Gastroesophageal sphincter (tissue), 3 donors: ENCODE measurements at regions not wholly inside any gene's neighbourhood (a gene's known extent, or its start where the extent isn't known, plus 50 kb on each side); places are given as distances from the start of the nearest gene placed in this dataset.
"Not testable (repeated sequence)": the region's sequence is repeated elsewhere in the genome, so short reads cannot be mapped to it uniquely, and the experiment has no call there.

Experiments
- POLR2AphosphoS5 ChIP-seq: sonication (generic); formaldehyde crosslinking; IDR thresholded peaks from one replicate; pipeline ENCODE4 v1.6.1; 2017; ENCODE audit warnings: antibody characterized with exemption
- TF ChIP-seq, protein P1 (sequence below), 4 experiments: fragments of 200-600 bp in 2 of 4; fragments of 450-650 bp in 2 of 4; sonication (generic) in 1 of 4; IDR thresholded peaks; one replicate each; pipeline ENCODE4 v1.5.1; 2017 to 2019; ENCODE audit warnings: antibody characterized with exemption in 4 of 4, mild to moderate bottlenecking in 2 of 4, moderate library complexity in 2 of 4

DNA sequence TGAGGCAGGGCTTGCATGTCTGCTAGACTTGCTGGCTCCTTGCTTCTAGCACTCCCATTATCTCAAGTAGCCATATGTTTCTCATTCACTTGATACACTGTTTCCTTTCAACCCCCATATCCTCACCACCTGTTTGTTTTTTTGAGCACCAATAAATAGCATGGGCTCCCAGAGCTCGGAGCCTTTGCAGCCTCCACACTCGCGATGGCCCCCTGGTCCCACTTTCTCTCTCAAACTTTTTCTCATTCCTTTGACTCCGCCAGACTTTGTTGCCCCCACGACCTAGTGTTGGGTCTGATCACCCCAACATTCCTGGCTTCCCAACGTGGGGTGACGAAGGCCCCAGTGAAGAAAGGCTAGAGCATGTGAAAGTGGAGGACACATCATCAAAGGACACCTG lies 120.8 kb upstream of the TRIM24 start:
- TF ChIP-seq, protein P1, sequence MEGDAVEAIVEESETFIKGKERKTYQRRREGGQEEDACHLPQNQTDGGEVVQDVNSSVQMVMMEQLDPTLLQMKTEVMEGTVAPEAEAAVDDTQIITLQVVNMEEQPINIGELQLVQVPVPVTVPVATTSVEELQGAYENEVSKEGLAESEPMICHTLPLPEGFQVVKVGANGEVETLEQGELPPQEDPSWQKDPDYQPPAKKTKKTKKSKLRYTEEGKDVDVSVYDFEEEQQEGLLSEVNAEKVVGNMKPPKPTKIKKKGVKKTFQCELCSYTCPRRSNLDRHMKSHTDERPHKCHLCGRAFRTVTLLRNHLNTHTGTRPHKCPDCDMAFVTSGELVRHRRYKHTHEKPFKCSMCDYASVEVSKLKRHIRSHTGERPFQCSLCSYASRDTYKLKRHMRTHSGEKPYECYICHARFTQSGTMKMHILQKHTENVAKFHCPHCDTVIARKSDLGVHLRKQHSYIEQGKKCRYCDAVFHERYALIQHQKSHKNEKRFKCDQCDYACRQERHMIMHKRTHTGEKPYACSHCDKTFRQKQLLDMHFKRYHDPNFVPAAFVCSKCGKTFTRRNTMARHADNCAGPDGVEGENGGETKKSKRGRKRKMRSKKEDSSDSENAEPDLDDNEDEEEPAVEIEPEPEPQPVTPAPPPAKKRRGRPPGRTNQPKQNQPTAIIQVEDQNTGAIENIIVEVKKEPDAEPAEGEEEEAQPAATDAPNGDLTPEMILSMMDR (IDR thresholded peaks at IDR 0.05): not testable (repeated sequence)
- not testable (repeated sequence) for TF ChIP-seq POLR2AphosphoS5
